ENCODE measurements at regions not wholly inside any gene's neighbourhood (a gene's known extent, or its start where the extent isn't known, plus 50 kb on each side); places are given as distances from the start of the nearest gene placed in this dataset.

DNA sequence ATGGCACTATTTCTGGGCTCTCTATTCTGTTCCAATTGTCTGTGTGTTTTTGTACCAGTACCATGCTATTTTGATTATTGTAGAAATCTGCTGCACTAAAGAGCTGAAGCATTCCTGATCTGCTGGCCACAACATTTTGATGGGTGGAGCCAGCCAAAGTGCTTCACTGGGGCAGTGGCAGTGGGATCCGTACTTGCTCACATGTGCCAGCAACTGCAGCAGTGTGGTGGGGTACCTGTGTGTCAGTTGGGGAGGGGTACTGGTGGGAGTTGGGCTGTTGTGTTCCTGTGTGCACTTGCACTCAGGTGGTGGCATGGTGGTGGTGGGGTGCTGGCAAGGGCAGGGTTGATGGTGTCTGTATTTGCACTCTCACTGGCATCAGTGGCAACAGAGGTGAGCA is 204.6 kb upstream of the ALG10 start:
- TF ChIP-seq CTCF (IDR thresholded peaks at IDR 0.05) (no peak), POLR2A (IDR thresholded peaks at IDR 0.05; ENCODE audit: low read depth) (no peak), POLR2AphosphoS5 (IDR thresholded peaks at IDR 0.05) (no peak)

All from esophagus muscularis mucosa (tissue), 3 donors.